HG03159 (cell line): ENCODE measurements at regions not wholly inside any gene's neighbourhood (a gene's known extent, or its start where the extent isn't known, plus 50 kb on each side); places are given as distances from the start of the nearest gene placed in this dataset.

Source experiments
- ATAC-seq: cut with Tn5 transposase; IDR thresholded peaks from one replicate; pipeline ENCODE4 v1.9.1; 2021; ENCODE audit warnings: mild to moderate bottlenecking, moderate library complexity; ENCODE audit not compliant: unreplicated experiment

GRCh38 chr12:124687917-124688316, 120.5 kb upstream of the NCOR2 start:
- no peak for ATAC-seq

GRCh38 chr12:124687174-124687902, 119.9 kb upstream of the NCOR2 start:
- ATAC-seq, result no peak

GRCh38 chr12:124686370-124687173, 119.2 kb upstream of the NCOR2 start:
- ATAC-seq, result no peak

- no peak for ATAC-seq
Observed at GRCh38 chr12:124685689-124686369, 118.4 kb upstream of the NCOR2 start.

GRCh38 chr12:124684971-124685688, 117.7 kb upstream of the NCOR2 start:
- ATAC-seq, result no peak

GRCh38 chr12:124684496-124684895, 117.1 kb upstream of the NCOR2 start:
- no peak for ATAC-seq

- ATAC-seq, result no peak
Observed at GRCh38 chr12:124683152-124684124, 116.0 kb upstream of the NCOR2 start.

- no peak for ATAC-seq
Observed at GRCh38 chr12:124682425-124683151, 115.2 kb upstream of the NCOR2 start.

- ATAC-seq, result no peak
Observed at GRCh38 chr12:124681779-124682391, 114.5 kb upstream of the NCOR2 start.

- no peak for ATAC-seq
Observed at GRCh38 chr12:124680863-124681778, 113.7 kb upstream of the NCOR2 start.

- no peak for ATAC-seq
Observed at GRCh38 chr12:124679533-124680371, 112.3 kb upstream of the NCOR2 start.

- no peak for ATAC-seq
Observed at GRCh38 chr12:124679047-124679446, 111.6 kb upstream of the NCOR2 start.

GRCh38 chr12:124678421-124678893, 111.0 kb upstream of the NCOR2 start:
- ATAC-seq, result no peak

GRCh38 chr12:124677552-124678356, 110.3 kb upstream of the NCOR2 start:
- no peak for ATAC-seq

GRCh38 chr12:124676714-124677462, 109.5 kb upstream of the NCOR2 start:
- no peak for ATAC-seq
